ENCODE measurements at regions not wholly inside any gene's neighbourhood (a gene's known extent, or its start where the extent isn't known, plus 50 kb on each side); places are given as distances from the start of the nearest gene placed in this dataset.
"Not testable (repeated sequence)": the region's sequence is repeated elsewhere in the genome, so short reads cannot be mapped to it uniquely, and the experiment has no call there.

DNA sequence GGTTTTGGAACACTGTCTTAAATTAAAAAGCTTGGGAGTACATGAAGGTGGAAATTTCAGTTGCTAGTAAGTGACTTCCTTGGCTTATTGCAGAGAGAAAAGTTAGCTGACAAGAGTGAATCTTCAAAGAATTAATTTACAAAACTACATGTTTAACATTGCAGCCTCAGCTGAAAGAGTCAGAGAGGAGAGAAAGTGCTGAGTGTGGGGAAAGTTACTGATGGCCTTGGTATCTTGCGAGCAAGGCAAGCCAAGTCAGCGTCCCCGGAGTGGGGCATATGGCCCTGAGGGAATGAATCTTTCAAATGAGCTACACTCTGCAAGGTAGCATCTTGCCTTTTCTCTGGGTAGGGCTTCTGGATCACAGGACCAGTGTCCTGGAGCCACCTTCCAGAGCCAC, 131.3 kb downstream of the LPIN1 start:
- no peak for DNase-seq

- not testable (repeated sequence) for DNase-seq
These were observed 138.8 kb downstream of the LPIN1 start for GRCh38 chr2:11885253-11885652.

DNA sequence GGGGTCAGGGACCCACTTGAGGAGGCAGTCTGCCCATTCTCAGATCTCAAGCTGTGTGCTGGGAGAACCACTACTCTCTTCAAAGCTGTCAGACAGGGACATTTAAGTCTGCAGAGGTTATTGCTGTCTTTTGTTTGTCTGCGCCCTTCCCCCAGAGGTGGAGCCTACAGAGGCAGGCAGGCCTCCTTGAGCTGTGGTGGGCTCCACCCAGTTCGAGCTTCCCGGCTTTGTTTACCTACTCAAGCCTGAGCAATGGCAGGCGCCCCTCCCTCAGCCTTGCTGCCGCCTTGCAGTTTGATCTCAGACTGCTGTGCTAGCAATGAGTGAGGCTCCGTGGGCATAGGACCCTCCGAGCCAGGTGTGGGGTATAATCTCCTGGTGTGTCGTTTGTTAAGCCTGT, 140.5 kb downstream of the LPIN1 start:
- DNase-seq = not testable (repeated sequence)

GRCh38 chr2:11889101-11889850, 142.8 kb downstream of the LPIN1 start:
- DNase-seq = no peak

GRCh38 chr2:11889854-11890253, 143.4 kb downstream of the LPIN1 start:
- DNase-seq = no peak

DNA sequence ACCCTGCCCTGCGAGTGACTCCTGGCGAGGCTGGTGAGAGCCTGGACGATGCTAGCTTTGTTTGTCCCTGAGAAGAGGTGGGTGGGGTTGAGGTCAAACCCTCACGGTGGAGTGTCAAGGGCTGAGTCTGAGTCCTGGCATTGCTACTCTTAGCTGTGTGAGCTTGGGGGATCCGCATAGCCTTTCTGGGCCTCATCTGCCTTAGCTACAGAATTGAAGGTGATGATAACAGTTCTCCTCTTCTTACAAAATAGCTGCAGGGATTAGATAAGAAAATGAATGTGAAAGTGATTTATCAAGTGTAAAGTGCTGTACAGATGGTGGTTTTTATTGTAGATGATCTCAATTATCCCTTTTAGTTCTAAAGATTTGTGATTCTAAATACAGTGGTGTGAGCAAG, 144.6 kb downstream of the LPIN1 start:
- DNase-seq = no peak

DNA sequence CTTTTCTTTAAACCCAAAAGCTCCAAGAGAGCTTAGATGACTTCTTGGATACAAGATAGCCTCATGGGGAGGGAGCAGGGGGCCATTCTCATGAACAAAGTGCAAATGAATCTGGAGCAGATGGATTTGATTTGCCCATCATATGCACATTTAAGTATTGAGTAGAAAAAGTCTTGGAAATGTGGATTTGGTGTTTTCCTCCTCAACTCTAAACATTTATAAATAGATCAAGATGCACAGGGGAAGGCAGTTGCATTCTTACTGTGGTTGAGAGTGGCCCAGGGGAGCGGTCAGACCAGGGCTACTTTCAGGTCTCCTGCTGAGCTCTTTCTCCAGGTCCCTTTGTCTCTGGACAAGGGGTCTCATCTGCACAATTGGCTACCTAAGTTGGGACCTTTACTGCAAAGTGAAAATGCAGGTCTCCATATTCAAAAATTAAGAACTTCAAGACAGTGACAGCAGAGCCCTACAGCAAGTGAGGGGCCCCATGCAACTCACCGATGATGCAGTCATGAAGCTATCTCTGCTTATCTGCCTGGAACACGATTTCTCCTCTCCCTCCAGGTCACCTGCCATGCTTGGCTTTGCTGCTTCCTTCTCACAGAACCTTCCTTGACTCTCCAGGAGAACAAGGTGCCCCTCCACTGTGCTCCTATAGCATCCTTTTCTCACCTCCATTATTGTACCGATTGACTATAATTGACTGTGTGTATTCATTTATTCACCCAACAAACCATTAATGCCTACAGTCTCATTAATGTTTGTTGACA, 145.4 kb downstream of the LPIN1 start:
- no peak for DNase-seq

- no peak for DNase-seq
These were observed 150.0 kb downstream of the LPIN1 start for GRCh38 chr2:11896386-11896785.

- no peak for DNase-seq
These were observed 152.1 kb downstream of the LPIN1 start for GRCh38 chr2:11898576-11898975.

DNA sequence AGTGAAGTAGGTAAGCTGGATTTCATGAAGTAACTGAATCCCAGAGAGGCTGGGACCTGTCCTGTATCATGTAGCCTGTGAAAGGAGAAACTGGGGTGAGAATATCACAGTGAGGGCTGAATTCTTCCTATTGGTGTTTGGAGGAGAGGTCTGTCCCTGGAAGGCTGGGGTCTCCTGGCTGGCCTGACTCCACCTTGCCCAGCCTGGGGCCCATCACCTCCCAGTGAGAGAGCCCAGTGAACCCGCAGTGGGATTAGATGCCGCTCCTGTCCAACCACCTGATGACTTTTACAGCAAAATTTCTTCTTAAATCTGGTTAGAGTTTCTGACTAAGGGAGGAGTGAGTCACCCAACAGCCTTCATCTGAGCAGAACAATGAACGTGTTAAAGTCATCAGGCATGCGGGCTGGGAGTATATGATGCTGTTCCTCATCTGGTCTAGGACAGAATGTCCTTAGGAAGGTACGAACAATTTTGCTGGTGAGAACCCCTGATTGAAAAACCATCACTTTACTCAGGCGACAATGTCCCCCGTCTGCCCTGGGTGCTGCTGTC, 152.9 kb downstream of the LPIN1 start:
- no peak for DNase-seq

GRCh38 chr2:11900891-11901290, 154.5 kb downstream of the LPIN1 start:
- DNase-seq = not testable (repeated sequence)

DNA sequence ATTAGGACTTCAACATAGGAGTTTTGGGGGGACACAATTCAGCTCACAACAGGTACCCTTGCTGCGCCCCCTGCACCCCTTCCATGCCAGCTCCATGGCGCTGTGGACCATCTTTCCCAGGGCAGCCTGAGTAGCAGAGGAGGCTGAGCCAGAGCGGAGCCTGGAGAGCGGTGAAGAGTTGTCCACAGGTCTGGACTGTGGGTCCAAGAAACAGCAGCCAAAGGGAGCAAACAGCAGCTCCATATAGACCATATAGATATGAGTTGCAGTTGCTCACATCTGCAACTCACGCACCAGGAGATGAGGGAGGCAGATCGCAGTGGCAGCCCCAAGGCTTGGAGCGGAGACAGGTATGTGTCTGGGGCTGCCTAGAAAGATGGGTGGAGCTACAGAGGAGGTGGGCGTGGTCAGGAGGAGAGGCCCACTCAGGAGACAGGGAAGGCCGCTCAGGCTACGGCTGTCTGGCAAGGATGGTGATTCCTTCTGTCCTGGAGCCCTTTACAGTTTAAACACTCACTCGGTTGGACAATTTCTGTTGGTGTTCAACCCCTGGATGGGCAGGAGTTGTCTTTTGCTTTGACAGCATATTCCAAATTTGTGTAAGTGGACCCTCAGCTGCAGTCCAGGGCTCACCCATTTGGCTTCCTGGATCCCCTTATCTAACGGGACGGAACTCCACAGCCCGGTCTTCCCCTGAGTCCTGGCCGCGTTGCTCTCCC, 155.1 kb downstream of the LPIN1 start:
- DNase-seq = no peak

DNA sequence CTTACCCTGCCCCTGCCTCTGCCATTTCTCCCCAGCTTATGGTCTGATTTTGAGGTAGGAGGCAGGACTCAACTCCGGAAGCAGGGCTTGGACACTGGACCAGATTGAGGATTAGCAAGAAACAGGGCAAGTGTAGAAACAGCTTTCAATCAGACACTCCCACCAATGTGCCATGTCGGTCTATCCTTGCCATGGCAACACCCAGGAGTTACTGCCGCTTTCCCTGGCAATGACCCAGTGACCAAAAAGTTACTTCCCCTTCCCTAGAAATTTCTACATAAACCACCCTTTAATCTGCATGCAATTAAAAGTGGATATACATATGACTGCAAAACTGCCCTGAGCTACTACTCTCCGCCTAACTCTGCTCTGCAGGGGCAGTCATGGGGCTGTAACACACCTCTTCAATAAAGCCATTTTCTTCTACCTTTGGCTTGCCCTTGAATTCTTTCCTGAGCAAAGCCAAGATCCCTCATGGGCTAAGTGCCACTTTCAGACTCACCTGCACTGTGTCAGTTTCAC, 156.7 kb downstream of the LPIN1 start:
- DNase-seq = no peak

DNA sequence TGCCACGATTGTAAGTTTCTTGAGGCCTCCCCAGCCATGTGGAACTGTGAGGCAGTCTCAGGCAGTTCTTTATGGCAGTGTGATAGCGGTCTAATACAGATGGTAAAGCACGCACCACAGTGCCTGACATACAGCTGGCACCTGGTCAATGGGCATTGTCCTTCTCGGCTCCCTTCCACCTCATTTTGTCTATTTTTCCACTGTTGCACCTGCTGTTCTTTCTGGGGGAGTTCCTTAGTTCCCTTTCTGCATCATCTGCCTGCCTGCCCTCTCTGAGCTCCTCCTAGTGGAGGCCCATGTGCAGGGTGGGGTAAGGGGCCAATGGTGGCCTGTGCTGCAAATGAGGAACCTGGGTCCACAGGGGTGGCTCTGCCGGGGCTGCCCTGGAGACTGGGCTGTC, 157.6 kb downstream of the LPIN1 start:
- no peak for DNase-seq

DNA sequence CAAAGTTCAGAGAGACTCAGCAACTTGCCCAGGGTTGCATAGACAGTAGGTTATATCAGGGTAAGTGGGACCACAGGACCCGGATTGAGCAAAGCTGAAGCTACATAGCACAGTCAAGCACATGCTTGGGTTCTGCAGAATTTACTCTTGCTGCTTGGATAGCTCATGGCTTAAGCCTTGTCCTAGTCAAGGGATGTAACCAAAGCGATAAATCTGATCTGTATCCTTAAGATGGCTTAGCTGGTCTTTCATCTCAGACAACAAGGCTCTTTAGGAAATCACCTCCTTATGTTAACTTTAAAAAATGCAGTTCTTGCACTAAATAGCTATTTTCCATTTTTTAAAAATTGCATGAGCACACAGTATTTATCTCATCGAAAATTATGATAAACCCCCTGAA, 158.5 kb downstream of the LPIN1 start:
- no peak for DNase-seq

GRCh38 chr2:11907190-11907589, 160.8 kb downstream of the LPIN1 start:
- DNase-seq = no peak

DNA sequence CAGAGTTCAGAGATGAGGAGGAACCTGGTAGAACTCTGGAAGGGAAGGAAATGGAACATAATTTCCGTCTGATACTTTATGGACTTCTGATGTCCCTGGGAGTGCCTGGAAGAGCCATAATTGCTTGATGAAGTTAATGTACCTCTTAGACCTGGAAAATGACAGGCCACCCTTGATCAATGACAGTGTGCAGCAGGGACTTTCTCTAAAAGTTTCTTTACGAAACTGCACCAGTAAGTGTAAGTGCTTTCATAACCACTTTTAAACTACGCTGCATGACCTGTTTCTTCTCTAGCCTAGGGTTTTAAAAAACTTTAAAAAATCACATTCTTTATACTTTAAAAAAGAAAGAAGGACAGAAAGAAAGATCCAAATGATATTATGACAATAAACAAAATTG, 164.5 kb downstream of the LPIN1 start:
- no peak for DNase-seq

- no peak for DNase-seq
These were observed 166.5 kb downstream of the LPIN1 start for GRCh38 chr2:11912980-11913379.

GRCh38 chr2:11914455-11914854, 168.0 kb downstream of the LPIN1 start:
- DNase-seq = no peak

GRCh38 chr2:11915650-11916049, 169.2 kb downstream of the LPIN1 start:
- DNase-seq = no peak

GRCh38 chr2:11919953-11920352, 173.5 kb downstream of the LPIN1 start:
- no peak for DNase-seq

- no peak for DNase-seq
These were observed 174.7 kb downstream of the LPIN1 start for GRCh38 chr2:11920993-11921583.

- no peak for DNase-seq
These were observed 175.9 kb downstream of the LPIN1 start for GRCh38 chr2:11922294-11922693.

Data from NCI-H1436 treated with DMSO at 0.1 percent for 48 hours (cell line).